ENCODE measurements at regions not wholly inside any gene's neighbourhood (a gene's known extent, or its start where the extent isn't known, plus 50 kb on each side); places are given as distances from the start of the nearest gene placed in this dataset.

DNA sequence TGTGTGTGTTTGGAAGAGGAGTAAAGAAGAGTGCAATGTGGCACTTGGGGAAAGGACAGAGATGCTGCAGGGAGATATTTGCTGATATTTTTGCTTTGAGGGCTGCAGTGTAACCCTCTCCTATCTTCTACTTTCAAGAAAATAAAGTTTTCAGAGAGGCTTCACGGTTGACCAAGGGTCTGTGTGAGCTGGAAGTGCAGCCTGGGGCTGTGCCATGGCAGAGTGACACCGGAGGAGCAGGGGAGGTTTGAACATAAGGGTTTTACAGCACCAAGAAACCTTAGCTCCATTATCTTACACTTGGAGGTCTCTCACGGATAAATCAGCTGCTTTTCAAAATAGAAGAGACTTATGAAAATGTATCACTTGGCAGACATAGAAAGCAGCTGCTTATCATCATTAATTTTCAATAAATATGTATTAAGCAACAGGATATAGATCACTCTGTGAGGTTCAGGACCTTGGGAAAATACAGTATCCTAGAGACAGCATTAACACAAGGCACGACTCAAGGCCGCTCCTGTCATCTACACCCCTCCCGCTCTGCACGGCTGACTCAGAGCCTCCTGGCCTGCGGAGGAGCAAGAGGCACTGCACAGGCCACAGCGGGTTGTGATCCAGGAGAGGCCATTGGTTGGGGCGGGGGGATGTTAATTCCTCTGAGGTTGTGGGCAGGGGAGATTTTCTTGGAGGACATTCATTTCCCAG is 127.8 kb downstream of the COPS8 start:
- H3K27ac Mint-ChIP-seq: no peak overlapping the region
- DNase-seq: no peak
- no peaks in the 10 kb centered on the region for H3K4me1 Mint-ChIP-seq
- H3K4me3 Mint-ChIP-seq: no peak overlapping the region
- no peaks in the 10 kb centered on the region for H3K9me3 Mint-ChIP-seq
- peaks cover 8% of the 10 kb centered on the region for H3K27me3 Mint-ChIP-seq
- no peaks in the 10 kb centered on the region for H3K36me3 Mint-ChIP-seq

DNA sequence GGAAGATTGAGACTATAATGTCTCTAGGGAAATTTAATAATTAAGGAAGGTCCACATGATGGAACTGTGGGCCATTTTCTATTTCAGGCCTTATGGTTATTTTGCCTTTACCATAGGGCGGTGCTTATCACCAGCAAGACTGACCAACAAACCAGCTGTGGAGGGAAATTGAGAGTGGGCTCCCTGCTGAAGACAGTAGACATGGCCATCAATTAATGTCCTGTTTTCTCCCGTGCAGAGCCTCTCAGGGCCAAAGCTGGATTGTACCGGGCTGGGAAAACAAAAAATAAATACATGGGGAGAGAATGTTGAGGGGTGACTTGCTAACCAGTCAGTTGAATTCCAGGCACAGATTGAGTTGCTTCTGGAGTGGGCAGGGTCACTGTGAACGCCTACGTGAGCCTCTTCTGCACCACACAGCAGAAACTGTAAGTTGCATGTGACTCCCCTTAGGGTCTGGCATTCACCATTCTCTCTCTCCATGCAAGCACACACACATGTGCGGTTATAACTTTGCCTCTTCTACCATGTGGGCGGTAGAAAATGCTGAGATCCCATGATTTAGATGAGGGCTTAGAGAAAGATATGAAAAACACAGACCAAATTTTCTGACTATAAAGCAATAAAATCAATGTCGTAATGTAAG is 128.5 kb downstream of the COPS8 start:
- peaks cover 8% of the 10 kb centered on the region for H3K27me3 Mint-ChIP-seq
- no peak overlapping the region for H3K27ac Mint-ChIP-seq
- DNase-seq: no peak
- no peaks in the 10 kb centered on the region for H3K9me3 Mint-ChIP-seq
- no peak overlapping the region for H3K4me3 Mint-ChIP-seq
- H3K4me1 Mint-ChIP-seq: no peaks in the 10 kb centered on the region
- H3K36me3 Mint-ChIP-seq: no peaks in the 10 kb centered on the region

DNA sequence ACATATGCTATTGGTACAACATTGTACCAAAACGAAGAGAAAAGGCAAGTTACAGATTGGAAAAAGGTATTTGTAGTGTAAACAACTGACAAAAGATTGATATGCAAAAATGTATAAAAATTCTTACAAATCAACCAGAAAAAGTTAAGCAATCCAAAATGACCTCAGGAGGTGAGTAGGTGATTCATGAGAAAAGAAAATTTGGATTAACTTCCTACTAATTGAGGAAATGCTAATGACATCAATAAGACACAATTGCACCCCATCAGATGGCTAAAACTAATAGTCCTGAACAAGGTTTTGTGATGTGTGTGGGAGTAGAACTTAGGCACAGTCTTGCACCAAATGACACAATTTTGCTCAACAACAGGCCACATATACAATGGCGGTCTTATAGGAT is 129.3 kb downstream of the COPS8 start:
- Mint-ChIP-seq H3K36me3 (no peaks in the 10 kb centered on the region), H3K4me1 (no peaks in the 10 kb centered on the region), H3K4me3 (no peak overlapping the region), H3K27ac (no peak overlapping the region), H3K27me3 (peaks cover 10% of the 10 kb centered on the region), H3K9me3 (no peaks in the 10 kb centered on the region)
- no peak for DNase-seq

DNA sequence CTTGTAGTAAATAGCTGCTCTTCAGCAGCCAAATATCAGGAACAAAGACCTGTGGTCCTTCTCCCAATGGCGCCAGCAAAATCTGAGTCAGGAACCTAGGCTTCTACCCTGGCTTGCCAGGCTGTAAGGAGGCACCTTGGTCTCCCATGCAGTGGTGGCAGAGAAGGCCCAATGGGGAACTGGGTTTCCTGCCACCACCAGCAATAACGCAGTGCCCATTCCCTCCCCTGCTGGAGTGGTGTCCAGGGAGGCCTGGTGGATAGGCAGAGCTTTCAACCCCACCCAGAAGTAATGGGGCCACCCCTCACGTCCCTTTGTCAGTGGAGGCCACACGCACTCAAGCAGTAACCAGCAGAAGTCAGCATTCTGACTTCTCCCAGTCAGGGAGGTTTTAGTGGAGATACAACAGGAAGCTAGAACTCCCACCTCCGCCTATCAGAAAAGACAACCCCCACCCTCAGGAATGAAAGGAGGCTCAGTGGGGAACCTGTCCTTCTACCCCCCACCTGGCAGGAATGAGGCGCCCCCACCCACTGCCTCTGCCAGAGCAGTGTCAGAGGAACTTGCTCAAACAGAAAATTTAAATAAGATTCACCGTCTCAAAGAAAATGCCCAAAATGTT is 132.4 kb downstream of the COPS8 start:
- Mint-ChIP-seq H3K4me1 (no peaks in the 10 kb centered on the region), H3K4me3 (no peak overlapping the region), H3K27ac (no peak overlapping the region)

DNA sequence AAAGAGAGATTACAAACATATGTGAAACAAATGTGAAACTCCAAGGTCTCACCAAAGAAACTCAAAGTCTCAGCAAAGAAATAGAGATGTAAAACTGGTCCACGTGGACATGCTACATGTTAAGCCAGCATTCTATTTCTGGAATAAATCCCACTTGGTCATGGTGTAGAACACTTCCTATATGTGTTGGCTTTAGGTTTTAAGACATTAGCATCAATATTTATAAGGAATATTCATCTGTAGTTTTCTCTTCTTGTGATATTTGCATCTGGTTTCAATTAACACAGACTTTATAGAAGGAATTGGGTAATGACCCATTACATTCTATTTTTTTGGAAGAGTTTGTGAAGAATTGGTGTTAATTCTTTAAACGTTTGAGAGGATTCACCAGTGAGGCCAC is 133.1 kb downstream of the COPS8 start:
- Mint-ChIP-seq H3K4me3 (no peak overlapping the region), H3K27ac (no peak overlapping the region), H3K36me3 (no peaks in the 10 kb centered on the region), H3K9me3 (no peaks in the 10 kb centered on the region), H3K27me3 (peaks cover 19% of the 10 kb centered on the region), H3K4me1 (no peaks in the 10 kb centered on the region)
- DNase-seq: no peak

More for the DNA sequence above, 132.4 kb downstream of the COPS8 start:
- Mint-ChIP-seq H3K27me3 (peaks cover 19% of the 10 kb centered on the region), H3K36me3 (no peaks in the 10 kb centered on the region), H3K9me3 (no peaks in the 10 kb centered on the region)
- no peak for DNase-seq

DNA sequence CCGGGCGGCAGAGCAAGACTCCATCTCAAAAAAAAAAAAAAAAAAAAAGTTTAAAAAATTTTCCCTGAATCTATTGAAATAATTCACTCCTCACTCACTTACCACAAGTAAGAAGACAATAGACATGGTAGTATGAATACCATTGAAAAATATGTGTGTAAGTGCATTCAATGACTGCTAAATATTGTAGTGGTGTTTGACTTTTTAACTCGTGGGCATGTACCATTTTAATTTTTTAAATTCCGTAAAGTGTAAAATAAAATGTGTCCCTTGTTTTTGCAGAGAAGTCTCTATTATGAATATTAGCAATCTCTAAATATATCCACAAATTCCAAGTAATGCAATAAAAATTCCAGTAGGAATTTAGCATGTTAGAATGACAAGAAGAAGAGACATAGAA is 134.1 kb downstream of the COPS8 start:
- Mint-ChIP-seq H3K27ac (no peak overlapping the region), H3K4me1 (no peaks in the 10 kb centered on the region), H3K4me3 (no peak overlapping the region), H3K27me3 (peaks cover 25% of the 10 kb centered on the region), H3K9me3 (no peaks in the 10 kb centered on the region), H3K36me3 (no peaks in the 10 kb centered on the region)
- no peak for DNase-seq

DNA sequence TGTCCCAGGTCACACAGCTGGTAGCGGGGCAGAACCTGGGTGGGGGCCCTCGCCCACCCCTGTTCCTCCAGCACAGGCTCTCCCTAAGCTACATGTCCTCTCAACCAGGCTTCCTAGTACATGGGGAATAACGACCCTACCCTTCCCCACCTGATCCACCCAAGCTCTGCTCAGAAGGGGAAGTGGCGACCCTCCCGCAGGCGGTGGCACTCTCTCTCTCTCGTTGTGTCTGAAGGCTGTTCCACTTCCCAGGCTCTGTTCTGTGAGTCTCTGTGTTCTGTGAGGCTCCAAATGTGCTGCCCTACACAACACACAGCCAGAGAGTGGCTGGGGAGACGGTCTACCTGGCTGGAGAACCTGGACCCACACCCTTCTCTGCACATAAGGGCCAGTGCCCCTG is 135.8 kb downstream of the COPS8 start:
- no peaks in the 10 kb centered on the region for H3K4me1 Mint-ChIP-seq
- no peaks in the 10 kb centered on the region for H3K9me3 Mint-ChIP-seq
- H3K4me3 Mint-ChIP-seq: no peak overlapping the region
- H3K27me3 Mint-ChIP-seq: peaks cover 26% of the 10 kb centered on the region
- no peaks in the 10 kb centered on the region for H3K36me3 Mint-ChIP-seq
- DNase-seq: no peak
- H3K27ac Mint-ChIP-seq: no peak overlapping the region

DNA sequence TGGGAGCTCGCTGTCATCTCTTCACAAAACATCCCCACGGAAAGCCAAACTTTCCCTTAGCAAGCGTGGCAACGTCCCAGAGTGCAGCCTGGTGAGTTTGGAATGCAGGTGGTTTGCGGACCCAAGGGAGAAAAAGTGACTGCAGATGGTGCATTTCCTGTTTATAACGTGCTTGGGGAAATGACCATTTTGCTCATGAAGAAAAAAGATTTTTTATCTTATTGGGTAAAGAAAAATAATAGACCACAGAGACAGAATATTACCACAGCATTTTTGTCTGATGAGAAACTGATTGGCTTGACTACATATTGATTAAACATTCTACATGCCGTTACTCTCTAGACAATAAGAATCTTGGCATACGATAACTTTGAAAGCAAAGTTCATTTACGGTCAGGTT is 136.5 kb downstream of the COPS8 start:
- no peaks in the 10 kb centered on the region for H3K36me3 Mint-ChIP-seq
- no peak overlapping the region for H3K4me3 Mint-ChIP-seq
- H3K27ac Mint-ChIP-seq: no peak overlapping the region
- no peaks in the 10 kb centered on the region for H3K4me1 Mint-ChIP-seq
- no peaks in the 10 kb centered on the region for H3K9me3 Mint-ChIP-seq
- peaks cover 26% of the 10 kb centered on the region for H3K27me3 Mint-ChIP-seq
- DNase-seq: no peak

DNA sequence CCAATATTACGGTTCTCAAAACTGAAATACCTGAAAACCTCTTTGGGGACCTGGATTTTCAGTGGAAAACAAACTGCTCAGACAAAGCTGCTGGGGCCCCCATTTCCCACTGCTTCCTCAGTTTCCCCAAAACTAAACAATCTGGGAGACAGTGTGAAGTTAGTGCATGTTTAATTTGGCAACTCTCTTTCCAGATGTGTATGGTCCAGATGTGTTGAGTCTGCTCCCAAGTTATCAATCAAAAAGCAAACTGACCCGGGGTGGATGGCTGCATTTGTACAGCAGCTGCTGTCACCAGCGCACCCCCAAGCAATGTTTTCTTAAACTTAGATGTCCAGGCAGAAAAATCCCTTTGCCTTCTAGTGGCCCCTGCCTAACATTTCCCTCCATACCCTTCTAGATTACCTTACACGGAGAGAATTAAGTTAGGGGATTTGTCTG is 136.9 kb downstream of the COPS8 start:
- no peak overlapping the region for H3K27ac Mint-ChIP-seq
- DNase-seq: no peak
- peaks cover 26% of the 10 kb centered on the region for H3K27me3 Mint-ChIP-seq

DNA sequence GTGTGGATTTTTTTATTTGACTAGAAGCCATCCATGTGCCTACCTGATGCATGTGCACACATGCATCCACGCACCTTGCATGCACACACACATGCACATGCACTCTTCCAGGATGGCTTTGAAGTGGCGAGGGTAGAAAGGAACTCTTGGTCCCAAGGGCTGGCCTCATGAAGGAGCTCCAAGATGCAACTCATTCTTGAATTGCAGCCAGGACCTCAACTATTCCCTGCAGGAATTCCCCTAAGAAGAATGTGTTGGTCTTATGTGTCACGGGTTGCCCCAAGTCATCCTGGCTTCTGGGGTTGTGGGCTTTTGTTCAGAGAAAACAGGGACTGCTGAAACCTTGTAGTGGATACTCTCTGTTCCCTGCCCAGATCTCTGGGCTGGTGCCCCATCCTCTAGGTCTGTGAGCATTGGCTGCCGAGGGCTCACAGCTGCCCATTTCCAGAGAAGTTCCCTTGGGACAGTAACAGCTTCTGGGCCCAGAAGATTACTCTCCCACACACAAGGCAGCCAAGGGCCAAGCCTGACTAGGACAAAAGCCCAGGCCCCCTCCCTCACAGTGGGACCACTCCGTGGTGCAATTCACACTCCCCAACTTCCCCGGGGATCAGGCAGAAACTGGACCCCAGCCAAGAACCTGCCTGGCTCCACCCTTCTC is 137.6 kb downstream of the COPS8 start:
- no peak overlapping the region for H3K4me3 Mint-ChIP-seq
- peaks cover 27% of the 10 kb centered on the region for H3K27me3 Mint-ChIP-seq
- no peaks in the 10 kb centered on the region for H3K36me3 Mint-ChIP-seq
- no peak for DNase-seq
- no peak overlapping the region for H3K27ac Mint-ChIP-seq
- H3K9me3 Mint-ChIP-seq: no peaks in the 10 kb centered on the region
- H3K4me1 Mint-ChIP-seq: peaks cover 5% of the 10 kb centered on the region

More for the DNA sequence above, 136.9 kb downstream of the COPS8 start:
- H3K9me3 Mint-ChIP-seq: no peaks in the 10 kb centered on the region
- H3K4me1 Mint-ChIP-seq: peaks cover 2% of the 10 kb centered on the region
- no peak overlapping the region for H3K4me3 Mint-ChIP-seq
- no peaks in the 10 kb centered on the region for H3K36me3 Mint-ChIP-seq

DNA sequence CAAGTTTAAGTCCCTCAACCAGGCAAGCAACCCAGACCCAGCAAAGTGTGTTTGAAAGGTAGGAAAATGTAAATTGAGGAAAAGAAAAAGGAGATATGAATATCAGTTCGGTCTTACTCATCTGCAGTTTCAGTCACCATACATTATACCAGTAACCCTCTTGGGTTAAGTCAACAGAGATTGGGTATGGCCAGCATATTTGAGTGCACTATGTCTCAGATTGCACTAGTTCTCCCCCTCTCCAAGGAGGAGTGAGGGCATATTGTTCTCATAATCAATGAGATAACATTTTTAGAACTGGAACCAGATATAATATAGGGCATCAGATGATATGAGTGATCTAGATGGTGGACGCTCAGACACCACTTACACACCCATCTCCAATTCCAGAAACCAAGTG is 141.5 kb downstream of the COPS8 start:
- H3K4me3 Mint-ChIP-seq: no peak overlapping the region
- peaks cover 5% of the 10 kb centered on the region for H3K4me1 Mint-ChIP-seq
- DNase-seq: no peak
- no peak overlapping the region for H3K27ac Mint-ChIP-seq
- H3K36me3 Mint-ChIP-seq: no peaks in the 10 kb centered on the region
- H3K27me3 Mint-ChIP-seq: peaks cover 22% of the 10 kb centered on the region
- no peaks in the 10 kb centered on the region for H3K9me3 Mint-ChIP-seq

DNA sequence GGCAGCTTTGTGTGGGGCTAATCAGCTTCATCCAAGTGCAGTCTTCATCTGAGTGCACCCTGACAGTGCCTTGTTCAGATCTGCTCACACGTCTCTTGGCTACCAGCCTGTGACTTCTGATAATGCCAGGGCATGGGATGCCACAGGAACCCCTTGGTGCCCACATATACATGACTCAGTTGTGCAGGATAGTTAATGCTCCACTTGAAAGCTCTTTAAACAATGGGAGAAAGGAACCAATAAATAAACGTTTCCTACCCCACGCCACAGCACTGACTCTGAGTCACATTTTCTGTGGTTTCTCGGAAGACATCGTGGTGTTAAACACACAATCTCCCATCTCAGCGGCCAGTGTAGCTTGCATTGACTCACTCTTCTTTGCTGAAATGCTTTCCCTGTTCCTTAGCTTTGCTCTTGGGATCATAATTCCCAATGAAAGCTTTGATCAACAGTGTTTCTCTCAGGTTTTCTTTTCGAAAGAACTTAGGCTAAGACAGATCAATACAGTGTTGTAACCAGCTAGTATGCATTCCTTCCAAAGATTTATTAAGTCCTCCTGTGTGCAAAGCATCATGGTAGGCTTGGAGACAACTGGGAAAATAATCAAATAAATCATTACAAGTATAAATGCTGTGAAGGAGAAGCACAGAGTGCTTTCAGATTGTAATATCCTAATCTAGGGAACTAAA is 142.0 kb downstream of the COPS8 start:
- H3K4me1 Mint-ChIP-seq: peaks cover 5% of the 10 kb centered on the region
- H3K9me3 Mint-ChIP-seq: no peaks in the 10 kb centered on the region
- peaks cover 22% of the 10 kb centered on the region for H3K27me3 Mint-ChIP-seq
- DNase-seq: peak; percentile 18
- H3K36me3 Mint-ChIP-seq: no peaks in the 10 kb centered on the region
- H3K4me3 Mint-ChIP-seq: no peak overlapping the region
- no peak overlapping the region for H3K27ac Mint-ChIP-seq

DNA sequence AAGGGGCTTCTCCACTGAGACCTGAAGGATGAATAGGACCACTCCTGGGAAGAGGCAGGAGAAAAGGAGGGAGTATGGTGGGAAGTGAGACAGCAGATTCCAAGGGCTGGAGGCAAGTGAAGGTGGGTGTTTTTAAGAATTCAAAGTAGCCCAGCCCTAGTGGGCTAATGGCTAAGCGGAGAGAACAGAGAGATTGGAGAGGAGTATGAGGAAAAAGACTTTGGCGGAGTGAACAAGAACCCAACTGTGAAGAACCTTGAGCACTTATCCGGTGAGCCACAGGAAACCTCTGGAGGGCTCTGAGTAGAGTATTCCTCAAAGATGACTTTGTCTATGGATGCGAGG is 142.6 kb downstream of the COPS8 start:
- Mint-ChIP-seq H3K27ac (no peak overlapping the region), H3K27me3 (peaks cover 22% of the 10 kb centered on the region), H3K36me3 (no peaks in the 10 kb centered on the region), H3K4me3 (no peak overlapping the region), H3K4me1 (peaks cover 5% of the 10 kb centered on the region), H3K9me3 (no peaks in the 10 kb centered on the region)
- no peak for DNase-seq

DNA sequence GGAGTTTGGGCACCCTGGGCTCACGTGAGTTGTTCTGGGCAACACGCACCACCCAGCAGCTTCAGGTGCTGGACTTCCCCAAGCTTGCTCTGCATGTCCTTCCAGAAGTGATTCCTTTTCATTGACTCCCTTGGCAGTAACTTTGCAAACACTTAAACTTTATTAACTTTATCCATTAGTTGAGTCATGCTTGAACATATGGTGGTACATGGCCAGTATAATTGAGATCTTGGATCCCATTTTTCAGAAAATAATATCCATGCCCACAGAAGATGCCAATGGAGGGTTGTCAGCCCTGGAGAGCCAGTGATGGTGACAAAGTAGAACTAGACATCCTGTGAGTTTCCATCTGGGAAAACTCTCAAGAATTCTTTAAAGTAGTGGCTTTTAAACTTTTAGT is 144.2 kb downstream of the COPS8 start:
- H3K9me3 Mint-ChIP-seq: no peaks in the 10 kb centered on the region
- peaks cover 15% of the 10 kb centered on the region for H3K27me3 Mint-ChIP-seq
- H3K36me3 Mint-ChIP-seq: no peaks in the 10 kb centered on the region
- no peak overlapping the region for H3K4me3 Mint-ChIP-seq
- peaks cover 5% of the 10 kb centered on the region for H3K4me1 Mint-ChIP-seq
- no peak for DNase-seq
- peak overlapping the region; percentile 17 for H3K27ac Mint-ChIP-seq

DNA sequence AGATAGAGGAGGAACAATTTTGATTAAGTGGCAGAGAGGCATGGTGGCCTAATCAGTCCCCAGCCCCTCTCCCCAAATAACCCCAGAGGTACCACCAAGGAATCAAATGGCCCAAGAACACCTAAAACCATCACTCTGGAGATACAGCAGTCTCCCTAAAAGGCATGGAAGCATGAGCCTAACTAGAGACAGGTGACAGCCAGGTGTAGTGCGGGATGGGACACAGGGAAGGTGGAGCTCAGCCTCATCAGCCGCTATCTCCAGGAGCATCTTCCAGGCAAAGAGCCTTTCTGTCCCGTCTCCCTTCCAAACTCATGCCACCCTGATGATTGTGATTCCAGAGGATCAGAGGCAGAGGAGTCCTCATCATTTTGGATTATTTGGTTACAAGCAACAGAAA is 144.7 kb downstream of the COPS8 start:
- Mint-ChIP-seq H3K27ac (no peak overlapping the region), H3K27me3 (peaks cover 15% of the 10 kb centered on the region), H3K4me1 (peaks cover 5% of the 10 kb centered on the region), H3K9me3 (no peaks in the 10 kb centered on the region), H3K36me3 (no peaks in the 10 kb centered on the region), H3K4me3 (no peak overlapping the region)
- no peak for DNase-seq
